ENCODE measurements at regions not wholly inside any gene's neighbourhood (a gene's known extent, or its start where the extent isn't known, plus 50 kb on each side); places are given as distances from the start of the nearest gene placed in this dataset.
"Not testable (repeated sequence)": the region's sequence is repeated elsewhere in the genome, so short reads cannot be mapped to it uniquely, and the experiment has no call there.

GRCh38 chr1:148402152-148403084 is 80.7 kb downstream of the PPIAL4G start (continued):
- TF ChIP-seq ZBTB40 (IDR thresholded peaks at IDR 0.05) (peak; percentile 87), ZNF436 (CRISPR knock-in tag; IDR thresholded peaks at IDR 0.05) (peak; percentile 64), DPF2 (IDR thresholded peaks at IDR 0.05) (0 out of 2 replicates have a peak, but pooled peaks have one; percentile 44), EP300 (IDR thresholded peaks at IDR 0.05; ENCODE audit: low read length) (peak; percentile 18; the same call in 1 of the 2 replicates), NRF1 (conservative IDR thresholded peaks at IDR 0.05 in 1 of 2, IDR thresholded peaks at IDR 0.05 in 1 of 2) (peak; percentile 69 to 75; a peak in 3 of 4 replicates), MAFF (IDR thresholded peaks at IDR 0.05; ENCODE audit: low read length) (peak; percentile 22; the same call in 1 of the 2 replicates), POLR2B (IDR thresholded peaks at IDR 0.05; ENCODE audit: low read depth, partially characterized antibody) (peak; percentile 98)
- TF ChIP-seq ZBTB40 (CRISPR knock-in tag; IDR thresholded peaks at IDR 0.05) = not testable (repeated sequence)

Measured in K562 (cell line).